ENCODE measurements at regions not wholly inside any gene's neighbourhood (a gene's known extent, or its start where the extent isn't known, plus 50 kb on each side); places are given as distances from the start of the nearest gene placed in this dataset.

GRCh38 chr5:74096325-74096724 is 470.3 kb downstream of the ARHGEF28 start:
- Histone ChIP-seq H3K36me3 (no peaks in the 10 kb centered on the region), H3K27me3 (no peaks in the 10 kb centered on the region), H3K4me1 (no peaks in the 10 kb centered on the region), H3K27ac (no peak overlapping the region), H3K4me3 (no peak overlapping the region), H3K9me3 (no peaks in the 10 kb centered on the region)
- TF ChIP-seq POLR2A (IDR thresholded peaks at IDR 0.05), result no peak
- no peak for TF ChIP-seq POLR2AphosphoS5 (IDR thresholded peaks at IDR 0.05)
- no peak for TF ChIP-seq EP300 (IDR thresholded peaks at IDR 0.05)
- TF ChIP-seq, protein P1, sequence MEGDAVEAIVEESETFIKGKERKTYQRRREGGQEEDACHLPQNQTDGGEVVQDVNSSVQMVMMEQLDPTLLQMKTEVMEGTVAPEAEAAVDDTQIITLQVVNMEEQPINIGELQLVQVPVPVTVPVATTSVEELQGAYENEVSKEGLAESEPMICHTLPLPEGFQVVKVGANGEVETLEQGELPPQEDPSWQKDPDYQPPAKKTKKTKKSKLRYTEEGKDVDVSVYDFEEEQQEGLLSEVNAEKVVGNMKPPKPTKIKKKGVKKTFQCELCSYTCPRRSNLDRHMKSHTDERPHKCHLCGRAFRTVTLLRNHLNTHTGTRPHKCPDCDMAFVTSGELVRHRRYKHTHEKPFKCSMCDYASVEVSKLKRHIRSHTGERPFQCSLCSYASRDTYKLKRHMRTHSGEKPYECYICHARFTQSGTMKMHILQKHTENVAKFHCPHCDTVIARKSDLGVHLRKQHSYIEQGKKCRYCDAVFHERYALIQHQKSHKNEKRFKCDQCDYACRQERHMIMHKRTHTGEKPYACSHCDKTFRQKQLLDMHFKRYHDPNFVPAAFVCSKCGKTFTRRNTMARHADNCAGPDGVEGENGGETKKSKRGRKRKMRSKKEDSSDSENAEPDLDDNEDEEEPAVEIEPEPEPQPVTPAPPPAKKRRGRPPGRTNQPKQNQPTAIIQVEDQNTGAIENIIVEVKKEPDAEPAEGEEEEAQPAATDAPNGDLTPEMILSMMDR (IDR thresholded peaks at IDR 0.05), result no peak
- DNase-seq (ENCODE audit: low spot score in 2 of 2), result no peak

DNA sequence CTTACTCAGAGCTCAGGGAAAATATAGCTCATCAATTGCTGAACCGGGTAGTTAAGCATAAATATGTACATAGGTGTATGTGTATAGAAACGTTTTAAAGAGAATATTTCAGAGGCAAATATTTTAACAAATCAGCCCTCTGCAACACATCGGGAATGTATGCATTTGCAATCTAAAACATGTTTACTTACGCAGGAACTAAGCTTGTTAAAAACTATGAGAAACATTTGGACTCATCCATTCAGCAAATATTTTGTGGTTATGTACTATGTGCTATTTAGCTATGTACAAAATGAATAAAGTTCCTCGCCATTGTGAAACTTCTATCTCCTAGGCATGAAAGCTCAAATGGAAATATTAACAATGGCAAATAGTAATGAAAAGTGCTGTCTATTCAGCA is 469.9 kb downstream of the ARHGEF28 start:
- TF ChIP-seq POLR2A (IDR thresholded peaks at IDR 0.05), result no peak
- no peak for TF ChIP-seq EP300 (IDR thresholded peaks at IDR 0.05)
- no peak for TF ChIP-seq POLR2AphosphoS5 (IDR thresholded peaks at IDR 0.05)
- TF ChIP-seq, protein P1 (IDR thresholded peaks at IDR 0.05), result no peak
- no peak for DNase-seq (ENCODE audit: low spot score in 2 of 2)

GRCh38 chr5:74094782-74095108 is 468.7 kb downstream of the ARHGEF28 start:
- WGBS, result 94% methylated on average over 4 of the region's 4 CpGs
- no peaks in the 10 kb centered on the region for H3K9me3 ChIP-seq
- no peak overlapping the region for H3K4me3 ChIP-seq
- H3K27me3 ChIP-seq, result no peaks in the 10 kb centered on the region
- no peaks in the 10 kb centered on the region for H3K36me3 ChIP-seq
- TF ChIP-seq, protein P1 (IDR thresholded peaks at IDR 0.05), result no peak
- TF ChIP-seq POLR2A (IDR thresholded peaks at IDR 0.05) (no peak), EP300 (IDR thresholded peaks at IDR 0.05) (no peak), POLR2AphosphoS5 (IDR thresholded peaks at IDR 0.05) (no peak)
- H3K4me1 ChIP-seq, result no peaks in the 10 kb centered on the region
- DNase-seq (ENCODE audit: low spot score in 2 of 2), result no peak
- no peak overlapping the region for H3K27ac ChIP-seq

More for the DNA sequence above, 469.9 kb downstream of the ARHGEF28 start:
- Histone ChIP-seq H3K9me3 (no peaks in the 10 kb centered on the region), H3K27me3 (no peaks in the 10 kb centered on the region), H3K27ac (no peak overlapping the region), H3K36me3 (no peaks in the 10 kb centered on the region), H3K4me3 (no peak overlapping the region), H3K4me1 (no peaks in the 10 kb centered on the region)
- WGBS, result 72% methylated on average over 5 of the region's 5 CpGs

DNA sequence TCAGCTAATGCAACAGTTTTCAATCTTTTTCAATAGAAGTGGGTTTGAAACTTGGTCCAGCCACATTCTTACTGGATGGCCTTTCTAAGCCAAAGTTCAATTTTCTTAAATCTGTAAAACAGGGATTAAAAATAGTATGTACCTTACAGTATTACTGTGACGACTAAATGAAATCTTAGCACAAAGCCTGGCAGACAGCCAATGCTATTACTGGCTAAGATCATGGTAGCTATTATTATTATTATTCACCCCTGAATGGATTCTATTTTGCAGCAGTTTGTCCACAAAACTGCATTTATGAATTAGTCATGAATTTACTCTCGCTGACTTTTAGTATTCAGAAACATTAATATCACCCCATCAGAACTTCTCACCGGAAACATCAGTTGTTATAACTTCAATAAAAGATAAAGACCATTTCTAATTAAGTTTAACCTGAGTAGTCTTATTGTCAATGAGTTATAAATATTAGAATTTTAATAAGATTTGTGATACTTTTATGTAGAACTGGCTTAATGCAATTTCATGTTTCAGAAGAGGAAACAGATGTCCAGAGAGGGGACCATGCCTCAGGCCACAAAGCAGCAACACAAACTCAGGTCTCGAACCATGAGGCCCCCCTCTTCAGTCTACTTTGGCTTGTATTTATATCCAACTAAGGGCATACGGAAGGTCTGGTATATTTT is 468.2 kb downstream of the ARHGEF28 start:
- Histone ChIP-seq H3K27me3 (no peaks in the 10 kb centered on the region), H3K36me3 (no peaks in the 10 kb centered on the region), H3K4me3 (no peak overlapping the region), H3K9me3 (no peaks in the 10 kb centered on the region), H3K4me1 (no peaks in the 10 kb centered on the region), H3K27ac (no peak overlapping the region)
- TF ChIP-seq EP300 (IDR thresholded peaks at IDR 0.05) (no peak), POLR2A (IDR thresholded peaks at IDR 0.05) (no peak), POLR2AphosphoS5 (IDR thresholded peaks at IDR 0.05) (no peak)
- TF ChIP-seq, protein P1 (IDR thresholded peaks at IDR 0.05), result no peak
- DNase-seq (ENCODE audit: low spot score in 2 of 2), result no peak
- 83% methylated on average over 5 of the region's 5 CpGs for whole genome bisulfite sequencing

- 41% methylated on average over 2 of the region's 2 CpGs for WGBS
- Histone ChIP-seq H3K27ac (no peak overlapping the region), H3K4me1 (no peaks in the 10 kb centered on the region), H3K36me3 (no peaks in the 10 kb centered on the region), H3K27me3 (no peaks in the 10 kb centered on the region), H3K9me3 (no peaks in the 10 kb centered on the region), H3K4me3 (no peak overlapping the region)
- TF ChIP-seq POLR2A (IDR thresholded peaks at IDR 0.05), result no peak
- TF ChIP-seq EP300 (IDR thresholded peaks at IDR 0.05), result no peak
- no peak for TF ChIP-seq POLR2AphosphoS5 (IDR thresholded peaks at IDR 0.05)
- TF ChIP-seq, protein P1 (IDR thresholded peaks at IDR 0.05), result no peak
- DNase-seq (ENCODE audit: low spot score in 2 of 2), result no peak
Observed at GRCh38 chr5:74093561-74093960, 467.6 kb downstream of the ARHGEF28 start.
